ENCODE measurements at regions not wholly inside any gene's neighbourhood (a gene's known extent, or its start where the extent isn't known, plus 50 kb on each side); places are given as distances from the start of the nearest gene placed in this dataset.

DNA sequence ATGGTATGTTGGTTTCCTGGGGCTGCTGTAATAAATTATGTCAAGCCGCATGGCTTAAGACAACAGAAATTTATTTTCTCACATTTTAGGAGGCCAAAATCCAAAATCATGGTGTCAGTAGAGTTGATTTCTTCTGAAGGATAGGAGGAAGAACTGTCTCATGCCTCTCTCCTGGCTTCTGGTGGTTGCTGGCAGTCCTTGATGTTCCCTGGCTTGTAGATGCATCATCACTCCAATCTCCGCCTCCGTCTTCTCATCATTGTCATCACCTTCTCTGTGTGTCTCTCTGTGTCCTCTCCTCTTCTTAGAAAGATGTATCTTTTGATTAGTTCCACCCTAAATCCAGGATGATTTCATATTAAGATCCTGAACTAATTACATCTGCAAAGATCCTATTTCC is 124.7 kb upstream of the CTTNBP2NL start:
- H3K4ac ChIP-seq (ENCODE audit: low read depth, low read length), result no peak overlapping the region
- no peak overlapping the region for H2BK15ac ChIP-seq (ENCODE audit: low read depth, low read length)
- H3K4me2 ChIP-seq (ENCODE audit: insufficient read depth, insufficient read length, low read length), result no peak overlapping the region
- no peaks in the 10 kb centered on the region for H4K20me1 ChIP-seq (ENCODE audit: control insufficient read depth, insufficient read depth, insufficient read length)
- no peak overlapping the region for H3K27ac ChIP-seq (ENCODE audit: insufficient read length, low read depth, low read length)
- Mint-ChIP-seq H3K27ac (no peak overlapping the region), H3K4me3 (no peak overlapping the region), H3K36me3 (ENCODE audit: insufficient read depth in 1 of 3, low read depth in 3 of 3) (peaks cover 4 to 7% (median 6%) of the 10 kb centered on the region in 3 experiments; a peak in 4 of 7 replicates), H3K9me3 (peaks cover 8 to 17% of the 10 kb centered on the region in 2 experiments), H3K4me1 (no peaks in the 10 kb centered on the region), H3K27me3 (ENCODE audit: low read depth) (peaks cover 21% of the 10 kb centered on the region)
- no peak overlapping the region for H4K91ac ChIP-seq (ENCODE audit: insufficient read length, low read depth, low read length)
- H2AFZ ChIP-seq (ENCODE audit: low read length), result no peak overlapping the region
- no peak overlapping the region for H3K18ac ChIP-seq (ENCODE audit: insufficient read length, low read depth, low read length)
- no peak overlapping the region for H2BK5ac ChIP-seq (ENCODE audit: insufficient read length, low read length)
- no peak for TF ChIP-seq CTCF (conservative IDR thresholded peaks at IDR 0.05)
- H3K56ac ChIP-seq (ENCODE audit: insufficient read length, low read depth, low read length), result no peak overlapping the region
- H3K79me2 ChIP-seq (ENCODE audit: insufficient read depth, low read length), result no peaks in the 10 kb centered on the region
- no peaks in the 10 kb centered on the region for H3K79me1 ChIP-seq (ENCODE audit: insufficient read depth, low read depth, low read length, poor library complexity, severe bottlenecking)
- H2BK12ac ChIP-seq (ENCODE audit: insufficient read length, low read depth, low read length), result no peak overlapping the region
- no peaks in the 10 kb centered on the region for H3K23me2 ChIP-seq (ENCODE audit: insufficient read length, low read depth, low read length, poor library complexity, severe bottlenecking)
- no peak overlapping the region for H3K14ac ChIP-seq (ENCODE audit: insufficient read depth, low read length)
- H4K5ac ChIP-seq (ENCODE audit: insufficient read length, low read depth, low read length), result no peak overlapping the region
- no peak overlapping the region for H2AK5ac ChIP-seq (ENCODE audit: insufficient read length, low read length)
- H3K23ac ChIP-seq (ENCODE audit: insufficient read length, low read depth, low read length), result no peak overlapping the region
- DNase-seq, result no peak
- H3K4me1 ChIP-seq (ENCODE audit: insufficient read depth, low read length), result no peaks in the 10 kb centered on the region
- no CpG with 5 or more reads among the region's 3 CpGs for WGBS (ENCODE audit: extremely low coverage, insufficient read length, low lambda C conversion rate)
- no peak overlapping the region for H3K9ac ChIP-seq (ENCODE audit: extremely low read depth, insufficient read length, low read length)
- no peaks in the 10 kb centered on the region for H3K27me3 ChIP-seq (ENCODE audit: insufficient read depth, low read length)
- no peak overlapping the region for H2BK20ac ChIP-seq (ENCODE audit: low read depth, low read length, poor library complexity, severe bottlenecking)
- no peak overlapping the region for H4K8ac ChIP-seq (replicated peaks; ENCODE audit: insufficient read length, low read depth, low read length)
- no peak overlapping the region for H2BK120ac ChIP-seq (ENCODE audit: low read depth, low read length, poor library complexity, severe bottlenecking)
- peaks cover 12% of the 10 kb centered on the region for H3K9me3 ChIP-seq (ENCODE audit: control insufficient read depth, low read depth, low read length)
- no peak overlapping the region for H3T11ph ChIP-seq (ENCODE audit: low read length)

Data from H9 (cell line).